Body of pancreas (tissue), 4 donors: ENCODE measurements at regions not wholly inside any gene's neighbourhood (a gene's known extent, or its start where the extent isn't known, plus 50 kb on each side); places are given as distances from the start of the nearest gene placed in this dataset.

Experiments used
- ATAC-seq: fragments of 150-250 bp; one replicate; pipeline ENCODE4 v1.9.1; 2016
- DNase-seq, 4 donors: peaks; one replicate each; pipeline ENCODE4 v3.0.0-alpha.2; 2019
- H3K27ac ChIP-seq, 4 donors: fragments of 200-600 bp; sonication (generic); 1 replicate in 3 of 4; 2 replicates in 1 of 4; pipeline versions ENCODE4 v1.5.1 to v1.6.1; 2016 to 2019; ENCODE audit warnings: mild to moderate bottlenecking in 1 of 4, mixed read lengths in 1 of 4, moderate library complexity in 1 of 4
- H3K27me3 ChIP-seq, 2 donors: fragments of 200-600 bp; sonication (generic); one replicate each; pipeline ENCODE4 v1.6.0; 2016; ENCODE audit warnings: mild to moderate bottlenecking in 1 of 2
- H3K36me3 ChIP-seq, 2 donors: fragments of 200-600 bp; sonication (generic); replicated peaks in 1 of 2; 2 replicates each; pipeline ENCODE4 v1.5.1; 2016; ENCODE audit warnings: low read depth in 2 of 2; ENCODE audit not compliant: insufficient read depth in 1 of 2
- H3K4me1 ChIP-seq: fragments of 200-600 bp; sonication (generic); one replicate; pipeline ENCODE4 v1.6.0; 2016
- H3K4me3 ChIP-seq, 2 donors: fragments of 200-600 bp; sonication (generic); 1 replicate in 1 of 2; 2 replicates in 1 of 2; pipeline ENCODE4 v1.5.1; 2016 to 2019
- H3K9me3 ChIP-seq, 3 donors: fragments of 200-600 bp; sonication (generic); 1 replicate in 2 of 3; 2 replicates in 1 of 3; pipeline ENCODE4 v1.5.1; 2016
- CTCF ChIP-seq, 7 experiments: fragments of 450-650 bp in 4 of 7; fragments of 200-600 bp in 3 of 7; sonication (generic) in 3 of 7; IDR thresholded peaks; one replicate each; pipeline ENCODE4 v1.5.1; 2016 to 2019; ENCODE audit warnings: antibody characterized with exemption in 7 of 7
- POLR2A ChIP-seq, 3 donors: fragments of 450-650 bp; IDR thresholded peaks; one replicate each; pipeline ENCODE4 v1.6.1; 2016; ENCODE audit warnings: antibody characterized with exemption in 3 of 3, mild to moderate bottlenecking in 2 of 3
- WGBS, 2 donors: methylation state at CpG; one replicate each; pipeline ENCODE4 v1.1.5; 2017; 5-methylcytosine and 5-hydroxymethylcytosine counted together
- intact Hi-C: fragments of 100-400 bp; cut with DNase I; formaldehyde crosslinking; loops from one replicate; pipeline ENCODE4 v1.15.1; 2023

- Histone ChIP-seq H3K36me3 (no peaks in the 10 kb centered on the region), H3K9me3 (no peaks in the 10 kb centered on the region), H3K27ac (no peak overlapping the region), H3K4me1 (no peaks in the 10 kb centered on the region), H3K27me3 (no peaks in the 10 kb centered on the region), H3K4me3 (no peak overlapping the region)
- no peak for TF ChIP-seq POLR2A (IDR thresholded peaks at IDR 0.05)
- TF ChIP-seq CTCF (IDR thresholded peaks at IDR 0.05): no peak
- WGBS, 2 donors: 82 to 89% methylated on average over 7 of the region's 7 CpGs
- DNase-seq (no peak), ATAC-seq (no peak)
- intact Hi-C loops: no loop called here
These were observed 648.2 kb upstream of the ID2 start for GRCh38 chr2:8033546-8034096.

- WGBS, 2 donors: 96% methylated on average over 2 of the region's 2 CpGs
- no peaks in the 10 kb centered on the region for H3K9me3 ChIP-seq
- H3K36me3 ChIP-seq: no peaks in the 10 kb centered on the region
- ATAC-seq: no peak
- no peaks in the 10 kb centered on the region for H3K4me1 ChIP-seq
- H3K27me3 ChIP-seq: no peaks in the 10 kb centered on the region
- TF ChIP-seq CTCF (IDR thresholded peaks at IDR 0.05) (no peak), POLR2A (IDR thresholded peaks at IDR 0.05) (no peak)
- no peak overlapping the region for H3K4me3 ChIP-seq
- H3K27ac ChIP-seq: no peak overlapping the region
- no peak for DNase-seq
- intact Hi-C loops: no loop called here
These were observed 645.5 kb upstream of the ID2 start for GRCh38 chr2:8036366-8036765.

GRCh38 chr2:8039732-8040131, 642.1 kb upstream of the ID2 start:
- no peaks in the 10 kb centered on the region for H3K36me3 ChIP-seq
- no peaks in the 10 kb centered on the region for H3K4me1 ChIP-seq
- DNase-seq (no peak), ATAC-seq (no peak)
- no peak overlapping the region for H3K27ac ChIP-seq
- 64 to 72% methylated on average over 2 of the region's 2 CpGs for WGBS, 2 donors
- no peak overlapping the region for H3K4me3 ChIP-seq
- H3K27me3 ChIP-seq: no peaks in the 10 kb centered on the region
- intact Hi-C loops: no loop called here
- H3K9me3 ChIP-seq: no peaks in the 10 kb centered on the region
- TF ChIP-seq CTCF (IDR thresholded peaks at IDR 0.05) (no peak), POLR2A (IDR thresholded peaks at IDR 0.05) (no peak)

- DNase-seq (no peak), ATAC-seq (no peak)
- Histone ChIP-seq H3K27me3 (no peaks in the 10 kb centered on the region), H3K9me3 (no peaks in the 10 kb centered on the region), H3K36me3 (no peaks in the 10 kb centered on the region), H3K27ac (no peak overlapping the region), H3K4me1 (no peaks in the 10 kb centered on the region), H3K4me3 (no peak overlapping the region)
- WGBS, 2 donors: 88% methylated on average over 4 of the region's 4 CpGs
- intact Hi-C loops: no loop called here
- TF ChIP-seq CTCF (IDR thresholded peaks at IDR 0.05): no peak
- TF ChIP-seq POLR2A (IDR thresholded peaks at IDR 0.05): no peak
These were observed 638.6 kb upstream of the ID2 start for GRCh38 chr2:8043295-8043694.

GRCh38 chr2:8044046-8044594, 637.7 kb upstream of the ID2 start:
- H3K4me3 ChIP-seq: no peak overlapping the region
- ATAC-seq (no peak), DNase-seq (no peak)
- no peaks in the 10 kb centered on the region for H3K9me3 ChIP-seq
- 91 to 93% methylated on average over 4 of the region's 4 CpGs for WGBS, 2 donors
- H3K27ac ChIP-seq: no peak overlapping the region
- intact Hi-C loops: no loop called here
- no peaks in the 10 kb centered on the region for H3K4me1 ChIP-seq
- no peaks in the 10 kb centered on the region for H3K27me3 ChIP-seq
- TF ChIP-seq CTCF (IDR thresholded peaks at IDR 0.05): no peak
- no peak for TF ChIP-seq POLR2A (IDR thresholded peaks at IDR 0.05)
- no peaks in the 10 kb centered on the region for H3K36me3 ChIP-seq
